MCF 10A (cell line): ENCODE measurements at regions not wholly inside any gene's neighbourhood (a gene's known extent, or its start where the extent isn't known, plus 50 kb on each side); places are given as distances from the start of the nearest gene placed in this dataset.
A peak's percentile ranks its signal among the peaks of the same experiment; 100 is the strongest.

ENCODE experiments used
- BruUV-seq: library from RNA; stranded (reverse); fragments of 400-500 nt; replicated peaks from 2 replicates; lab custom pipeline; 2021; lab: Mats Ljungman, UMichigan
- CTCF ChIA-PET: fragments of 300-600 bp; sonication (Branson Sonifier 250); formaldehyde crosslinking; extraction: SDS; loops from one replicate; lab custom pipeline; 2021; ENCODE audit warnings: antibody characterized with exemption, inconsistent platforms; lab: Yijun Ruan, JAX
- POLR2A ChIA-PET: fragments of 300-600, 350-650 bp; sonication (Branson Sonifier 250); formaldehyde crosslinking; extraction: SDS; loops from one replicate; lab custom pipeline; 2020; ENCODE audit warnings: antibody characterized with exemption, inconsistent platforms; lab: Yijun Ruan, JAX
- DNase-seq: peaks from one replicate; pipeline ENCODE4 v3.0.0-alpha.2; 2018; ENCODE audit not compliant: unreplicated experiment
- H3K27ac Mint-ChIP-seq: one replicate; pipeline ENCODE4 v1.8.0; 2022; ENCODE audit warnings: mild to moderate bottlenecking, low read depth, mixed read lengths; ENCODE audit not compliant: unreplicated experiment
- H3K27me3 Mint-ChIP-seq: one replicate; pipeline ENCODE4 v1.8.0; 2022; ENCODE audit warnings: mixed read lengths; ENCODE audit not compliant: insufficient read depth, unreplicated experiment
- H3K36me3 Mint-ChIP-seq: one replicate; pipeline ENCODE4 v1.8.0; 2022; ENCODE audit warnings: mild to moderate bottlenecking, moderate library complexity, mixed read lengths; ENCODE audit not compliant: insufficient read depth, unreplicated experiment
- H3K4me1 Mint-ChIP-seq: one replicate; pipeline ENCODE4 v1.8.0; 2022; ENCODE audit warnings: mixed read lengths; ENCODE audit not compliant: insufficient read depth, unreplicated experiment
- H3K4me3 Mint-ChIP-seq: one replicate; pipeline ENCODE4 v1.8.0; 2022; ENCODE audit warnings: mild to moderate bottlenecking, moderate library complexity, mixed read lengths; ENCODE audit not compliant: unreplicated experiment
- H3K9me3 Mint-ChIP-seq: one replicate; pipeline ENCODE4 v1.8.0; 2022; ENCODE audit warnings: mixed read lengths; ENCODE audit not compliant: unreplicated experiment
- intact Hi-C: fragments of 100-400 bp; cut with micrococcal nuclease; formaldehyde crosslinking; loops from 2 replicates; pipeline ENCODE4 v1.14.1; 2022
- TF ChIP-seq, protein P1 (sequence below): fragments of 200-600 bp; IDR thresholded peaks from one replicate; pipeline ENCODE4 v1.8.0; 2022; ENCODE audit warnings: antibody characterized with exemption, mild to moderate bottlenecking; ENCODE audit not compliant: unreplicated experiment

DNA sequence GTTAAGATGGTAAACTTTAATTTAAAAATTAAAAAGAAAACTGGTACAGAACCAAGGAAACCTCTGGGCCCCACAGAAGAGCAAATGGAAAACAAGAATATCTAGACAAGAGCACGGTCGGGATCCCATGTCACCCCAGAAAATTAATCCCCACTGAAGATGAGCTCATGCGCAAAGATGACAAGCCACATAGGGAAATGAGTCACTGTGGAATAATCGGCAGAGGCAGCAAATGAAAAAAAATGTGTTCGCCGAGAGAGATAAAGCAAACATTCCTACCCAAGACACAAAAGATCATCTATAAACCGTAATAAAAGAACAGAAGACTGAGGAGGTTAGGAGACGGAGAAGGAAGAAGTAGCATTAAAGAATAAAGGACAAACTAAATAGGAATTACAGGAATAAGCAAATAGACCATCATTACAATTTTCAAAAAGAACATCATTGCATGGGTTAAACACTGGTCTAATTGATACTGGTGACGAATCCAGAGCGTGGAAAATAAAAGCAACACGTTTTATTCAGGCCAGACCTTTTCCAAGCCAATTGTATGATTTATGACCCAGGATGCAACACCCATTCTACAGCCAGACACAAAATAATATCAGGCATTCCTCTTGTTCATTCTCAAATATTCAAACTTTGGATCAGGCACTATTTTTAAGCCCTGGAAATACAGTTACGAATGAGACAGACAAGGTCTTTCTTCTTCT, 138.0 kb upstream of the ARID1B start:
- TF ChIP-seq, protein P1, sequence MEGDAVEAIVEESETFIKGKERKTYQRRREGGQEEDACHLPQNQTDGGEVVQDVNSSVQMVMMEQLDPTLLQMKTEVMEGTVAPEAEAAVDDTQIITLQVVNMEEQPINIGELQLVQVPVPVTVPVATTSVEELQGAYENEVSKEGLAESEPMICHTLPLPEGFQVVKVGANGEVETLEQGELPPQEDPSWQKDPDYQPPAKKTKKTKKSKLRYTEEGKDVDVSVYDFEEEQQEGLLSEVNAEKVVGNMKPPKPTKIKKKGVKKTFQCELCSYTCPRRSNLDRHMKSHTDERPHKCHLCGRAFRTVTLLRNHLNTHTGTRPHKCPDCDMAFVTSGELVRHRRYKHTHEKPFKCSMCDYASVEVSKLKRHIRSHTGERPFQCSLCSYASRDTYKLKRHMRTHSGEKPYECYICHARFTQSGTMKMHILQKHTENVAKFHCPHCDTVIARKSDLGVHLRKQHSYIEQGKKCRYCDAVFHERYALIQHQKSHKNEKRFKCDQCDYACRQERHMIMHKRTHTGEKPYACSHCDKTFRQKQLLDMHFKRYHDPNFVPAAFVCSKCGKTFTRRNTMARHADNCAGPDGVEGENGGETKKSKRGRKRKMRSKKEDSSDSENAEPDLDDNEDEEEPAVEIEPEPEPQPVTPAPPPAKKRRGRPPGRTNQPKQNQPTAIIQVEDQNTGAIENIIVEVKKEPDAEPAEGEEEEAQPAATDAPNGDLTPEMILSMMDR = no peak
- H3K4me1 Mint-ChIP-seq = no peaks in the 10 kb centered on the region
- ChIA-PET CTCF (no interaction called here), POLR2A (no interaction called here)
- intact Hi-C loops = no loop called here
- no peak overlapping the region for H3K27ac Mint-ChIP-seq
- DNase-seq = no peak
- no peaks in the 10 kb centered on the region for H3K9me3 Mint-ChIP-seq
- no peaks in the 10 kb centered on the region for H3K36me3 Mint-ChIP-seq
- H3K27me3 Mint-ChIP-seq = no peaks in the 10 kb centered on the region
- no TSS peak for BruUV-seq
- no peak overlapping the region for H3K4me3 Mint-ChIP-seq

GRCh38 chr6:156638581-156638980, 138.6 kb upstream of the ARID1B start:
- BruUV-seq = no TSS peak
- no peaks in the 10 kb centered on the region for H3K4me1 Mint-ChIP-seq
- H3K27ac Mint-ChIP-seq = no peak overlapping the region
- ChIA-PET CTCF (interaction anchor here (0.5 to 0.6 kb wide), 2 partner anchors 21 to 312 kb away, joined by 3 read pairs; no protein-coding TSS in a partner anchor), POLR2A (no interaction called here)
- intact Hi-C loops = no loop called here
- H3K9me3 Mint-ChIP-seq = no peaks in the 10 kb centered on the region
- TF ChIP-seq, protein P1 = no peak
- no peak for DNase-seq
- H3K4me3 Mint-ChIP-seq = no peak overlapping the region
- H3K36me3 Mint-ChIP-seq = no peaks in the 10 kb centered on the region
- H3K27me3 Mint-ChIP-seq = no peaks in the 10 kb centered on the region

- DNase-seq = no peak
- intact Hi-C loops = no loop called here
- no TSS peak for BruUV-seq
- TF ChIP-seq, protein P1 = no peak
- ChIA-PET POLR2A (no interaction called here), CTCF (no interaction called here)
- Mint-ChIP-seq H3K4me1 (no peaks in the 10 kb centered on the region), H3K27ac (peak overlapping the region; percentile 23), H3K4me3 (no peak overlapping the region), H3K36me3 (no peaks in the 10 kb centered on the region), H3K9me3 (no peaks in the 10 kb centered on the region), H3K27me3 (no peaks in the 10 kb centered on the region)
Measured at GRCh38 chr6:156634951-156635371, 142.2 kb upstream of the ARID1B start.

GRCh38 chr6:156634048-156634447, 143.1 kb upstream of the ARID1B start:
- TF ChIP-seq, protein P1 = no peak
- intact Hi-C loops = no loop called here
- Mint-ChIP-seq H3K27ac (no peak overlapping the region), H3K9me3 (no peaks in the 10 kb centered on the region), H3K4me3 (no peak overlapping the region), H3K36me3 (no peaks in the 10 kb centered on the region), H3K27me3 (no peaks in the 10 kb centered on the region), H3K4me1 (no peaks in the 10 kb centered on the region)
- BruUV-seq = no TSS peak
- ChIA-PET CTCF (no interaction called here), POLR2A (no interaction called here)
- no peak for DNase-seq
